HEK293T (cell line): ENCODE measurements at regions not wholly inside any gene's neighbourhood (a gene's known extent, or its start where the extent isn't known, plus 50 kb on each side); places are given as distances from the start of the nearest gene placed in this dataset.

Source experiments
- ARNT ChIP-seq: fragments of 450-650 bp; IDR thresholded peaks from 2 replicates; pipeline ENCODE4 v1.6.1; 2017; ENCODE audit warnings: mild to moderate bottlenecking
- BHLHE40 ChIP-seq: fragments of 450-650 bp; IDR thresholded peaks from 2 replicates; pipeline ENCODE4 v1.6.1; 2016; ENCODE audit warnings: mild to moderate bottlenecking, moderate library complexity, borderline replicate concordance
- CTBP1 ChIP-seq: fragments of 450-650 bp; IDR thresholded peaks from 2 replicates; pipeline ENCODE4 v1.6.1; 2016; ENCODE audit warnings: borderline replicate concordance
- ELF4 ChIP-seq: fragments of 450-650 bp; IDR thresholded peaks from 2 replicates; pipeline ENCODE4 v1.6.1; 2017; ENCODE audit warnings: antibody characterized with exemption
- FOXA1 ChIP-seq: fragments of 450-650 bp; IDR thresholded peaks from 2 replicates; pipeline ENCODE4 v1.6.1; 2016; ENCODE audit warnings: mild to moderate bottlenecking
- FOXM1 ChIP-seq: fragments of 450-650 bp; IDR thresholded peaks from 2 replicates; pipeline ENCODE4 v1.6.1; 2017; ENCODE audit warnings: mild to moderate bottlenecking, borderline replicate concordance
- HDGF ChIP-seq: fragments of 450-650 bp; IDR thresholded peaks from 2 replicates; pipeline ENCODE4 v1.6.1; 2017; ENCODE audit warnings: antibody characterized with exemption, borderline replicate concordance
- LEF1 ChIP-seq: fragments of 450-650 bp; IDR thresholded peaks from 2 replicates; pipeline ENCODE4 v1.6.1; 2017; ENCODE audit warnings: mild to moderate bottlenecking, borderline replicate concordance
- NFRKB ChIP-seq: fragments of 450-650 bp; IDR thresholded peaks from 2 replicates; pipeline ENCODE4 v1.6.1; 2016; ENCODE audit warnings: mild to moderate bottlenecking, moderate library complexity
- SP1 ChIP-seq: fragments of 450-650 bp; IDR thresholded peaks from 2 replicates; pipeline ENCODE4 v1.6.1; 2017
- SUZ12 ChIP-seq: fragments of 450-650 bp; IDR thresholded peaks from 2 replicates; pipeline ENCODE4 v1.6.1; 2016; ENCODE audit warnings: mild to moderate bottlenecking
- ZNF384 ChIP-seq: fragments of 450-650 bp; IDR thresholded peaks from 2 replicates; pipeline ENCODE4 v1.6.1; 2016

DNA sequence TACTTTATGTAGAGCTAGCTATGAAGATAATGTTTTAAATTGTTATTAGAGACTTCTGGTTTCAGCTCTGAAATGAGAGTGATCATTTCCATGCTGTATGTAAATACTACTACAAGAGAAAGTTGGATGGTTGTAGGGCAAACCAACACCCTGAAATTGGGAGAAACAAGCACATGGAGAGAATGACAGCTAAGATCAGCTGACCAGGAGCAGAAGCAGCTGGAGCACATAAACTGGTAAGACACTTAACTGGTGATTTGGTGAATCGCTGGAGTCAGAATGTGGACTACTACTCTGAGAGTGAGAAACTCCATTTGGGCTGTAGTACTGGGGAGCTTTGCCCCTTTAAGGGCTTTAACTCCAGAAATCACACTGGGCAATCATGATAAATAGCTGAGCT lies 226.8 kb downstream of the RND3 start:
- no peak for TF ChIP-seq FOXA1
- TF ChIP-seq SUZ12 = no peak
- TF ChIP-seq ZNF384 = no peak
- no peak for TF ChIP-seq SP1
- TF ChIP-seq NFRKB = no peak
- no peak for TF ChIP-seq FOXM1
- no peak for TF ChIP-seq ARNT
- TF ChIP-seq BHLHE40 = no peak
- TF ChIP-seq LEF1 = no peak
- TF ChIP-seq HDGF = no peak
- TF ChIP-seq CTBP1 = no peak
- TF ChIP-seq ELF4 = no peak
